ENCODE measurements at regions not wholly inside any gene's neighbourhood (a gene's known extent, or its start where the extent isn't known, plus 50 kb on each side); places are given as distances from the start of the nearest gene placed in this dataset.

DNA sequence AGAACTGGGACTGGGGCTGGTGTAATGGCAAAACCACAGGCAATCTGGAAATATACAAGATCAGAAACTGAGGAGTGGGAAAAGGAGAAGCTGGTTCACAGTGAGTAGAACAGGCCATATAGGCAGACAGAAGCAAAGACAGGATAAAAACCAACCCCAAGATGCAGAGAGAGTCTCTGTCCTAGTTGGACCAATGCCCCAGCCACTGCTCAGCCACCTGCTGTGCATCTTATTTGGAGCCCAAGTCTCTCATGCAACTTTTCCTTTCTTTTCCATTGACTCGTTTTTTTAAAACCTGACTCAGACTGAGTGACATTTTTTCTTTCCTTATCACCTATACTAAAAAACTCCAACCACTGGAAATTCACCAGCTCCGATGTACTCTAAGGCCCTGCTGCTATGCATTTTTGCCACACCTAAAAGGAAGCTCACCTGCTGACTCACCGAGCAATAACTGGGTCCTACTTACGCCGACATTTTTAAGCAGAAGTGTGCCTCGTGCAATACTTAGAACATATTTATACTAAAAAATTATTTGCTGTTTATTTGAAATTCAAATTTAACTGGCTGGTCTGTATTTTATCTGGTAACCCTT is 100.8 kb upstream of the XYLT1 start:
- H3K27ac Mint-ChIP-seq: no peak overlapping the region
- H3K4me3 Mint-ChIP-seq: no peak overlapping the region
- no peak for ATAC-seq
- H3K27me3 Mint-ChIP-seq: peaks cover 0 to 9% (median 2%) of the 10 kb centered on the region in 5 donors
- POLR2A ChIA-PET: no interaction called here
- no peak for DNase-seq
- no peaks in the 10 kb centered on the region for H3K9me3 Mint-ChIP-seq
- H3K36me3 Mint-ChIP-seq: peaks cover 0 to 5% (median 2%) of the 10 kb centered on the region in 3 donors
- H3K4me1 Mint-ChIP-seq: no peaks in the 10 kb centered on the region

DNA sequence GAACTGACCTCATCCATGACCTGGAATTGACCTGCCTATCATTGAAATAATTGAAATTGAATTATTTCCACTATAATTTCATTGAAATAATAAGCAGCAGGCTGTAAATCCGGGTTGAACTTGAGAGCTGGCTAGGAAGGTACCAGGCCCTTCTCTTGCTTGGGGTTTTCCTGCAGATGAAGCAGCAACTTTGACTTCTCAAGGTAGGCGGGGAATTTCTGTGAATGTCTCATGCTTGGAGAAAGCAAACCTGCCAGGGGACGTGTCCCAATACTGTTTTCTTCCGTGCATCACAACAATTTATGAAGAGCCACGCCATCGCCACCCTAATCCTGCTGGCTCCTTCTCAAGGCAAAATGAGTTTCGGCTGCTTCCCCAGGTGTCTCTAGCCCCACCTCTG is 97.5 kb upstream of the XYLT1 start:
- H3K4me3 Mint-ChIP-seq: no peak overlapping the region
- peaks cover 0 to 14% (median 8%) of the 10 kb centered on the region in 5 donors for H3K27me3 Mint-ChIP-seq
- POLR2A ChIA-PET: no interaction called here
- no peaks in the 10 kb centered on the region for H3K9me3 Mint-ChIP-seq
- ATAC-seq: no peak
- DNase-seq: no peak
- H3K36me3 Mint-ChIP-seq: peaks cover 0 to 5% (median 2%) of the 10 kb centered on the region in 3 donors
- H3K4me1 Mint-ChIP-seq: no peaks in the 10 kb centered on the region
- H3K27ac Mint-ChIP-seq: no peak overlapping the region

DNA sequence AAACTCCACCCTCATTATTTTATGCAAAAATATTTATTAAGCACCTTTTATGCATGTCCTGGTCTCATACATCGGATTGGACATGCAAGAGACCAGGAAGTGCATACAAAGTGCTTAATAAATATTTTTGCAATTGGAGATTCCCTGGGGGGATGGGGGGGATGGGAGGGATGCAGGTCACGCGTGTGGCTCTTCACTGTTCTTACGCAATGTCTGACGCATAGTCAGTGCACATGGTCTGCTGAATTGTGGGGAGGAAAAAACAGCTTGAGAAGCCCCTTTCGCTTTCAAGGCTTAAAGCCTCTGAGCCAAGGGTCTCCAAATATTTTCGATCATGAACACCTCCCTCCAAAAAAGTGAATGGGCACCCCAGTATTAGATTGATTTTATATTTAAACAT is 96.7 kb upstream of the XYLT1 start:
- H3K4me3 Mint-ChIP-seq: no peak overlapping the region
- H3K27me3 Mint-ChIP-seq: peaks cover 0 to 19% (median 8%) of the 10 kb centered on the region in 5 donors
- POLR2A ChIA-PET: no interaction called here
- peaks cover 0 to 5% (median 2%) of the 10 kb centered on the region in 3 donors for H3K36me3 Mint-ChIP-seq
- ATAC-seq: no peak
- H3K4me1 Mint-ChIP-seq: no peaks in the 10 kb centered on the region
- H3K9me3 Mint-ChIP-seq: no peaks in the 10 kb centered on the region
- no peak overlapping the region for H3K27ac Mint-ChIP-seq
- DNase-seq: no peak

DNA sequence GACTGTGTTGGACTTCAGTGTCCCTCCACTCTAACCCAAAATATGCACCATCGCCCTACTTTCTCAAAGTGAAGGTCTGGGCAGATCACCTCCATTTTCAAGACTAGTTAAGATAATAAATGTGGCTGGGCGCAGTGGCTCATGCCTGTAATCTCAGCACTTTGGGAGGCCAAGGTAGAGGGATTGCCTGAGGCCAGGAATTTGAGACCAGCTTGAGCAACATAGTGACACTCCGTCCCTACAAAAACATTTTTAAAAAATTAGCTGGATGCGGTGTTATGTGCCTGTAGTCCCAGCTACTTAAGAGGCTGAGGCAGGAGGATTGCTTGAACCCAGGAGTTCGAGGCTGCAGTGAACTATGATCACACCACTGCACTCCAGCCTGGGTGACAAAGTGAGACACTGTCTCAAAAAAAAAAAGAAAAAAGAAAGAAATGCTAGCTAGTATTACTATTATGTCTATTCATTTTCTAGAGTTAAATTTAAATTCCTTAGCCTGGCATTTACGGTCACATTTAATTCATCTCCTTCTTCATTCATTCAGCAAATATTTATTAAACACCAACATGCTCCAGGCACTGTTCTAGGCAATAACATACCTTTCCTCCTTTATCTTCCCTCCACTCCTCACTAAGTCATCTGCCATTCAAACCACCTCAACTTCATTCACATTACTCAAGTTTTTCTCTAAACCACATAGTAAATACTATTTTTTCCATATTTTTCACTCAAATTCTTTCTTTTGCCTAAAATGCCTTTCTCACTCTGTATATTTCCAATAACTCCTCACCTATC is 96.1 kb upstream of the XYLT1 start:
- ATAC-seq (no peak), DNase-seq (no peak)
- Mint-ChIP-seq H3K27ac (no peak overlapping the region), H3K9me3 (no peaks in the 10 kb centered on the region), H3K4me3 (no peak overlapping the region), H3K27me3 (peaks cover 3 to 16% (median 8%) of the 10 kb centered on the region in 5 donors), H3K4me1 (no peaks in the 10 kb centered on the region), H3K36me3 (peaks cover 0 to 5% (median 0%) of the 10 kb centered on the region in 3 donors)
- POLR2A ChIA-PET: no interaction called here

DNA sequence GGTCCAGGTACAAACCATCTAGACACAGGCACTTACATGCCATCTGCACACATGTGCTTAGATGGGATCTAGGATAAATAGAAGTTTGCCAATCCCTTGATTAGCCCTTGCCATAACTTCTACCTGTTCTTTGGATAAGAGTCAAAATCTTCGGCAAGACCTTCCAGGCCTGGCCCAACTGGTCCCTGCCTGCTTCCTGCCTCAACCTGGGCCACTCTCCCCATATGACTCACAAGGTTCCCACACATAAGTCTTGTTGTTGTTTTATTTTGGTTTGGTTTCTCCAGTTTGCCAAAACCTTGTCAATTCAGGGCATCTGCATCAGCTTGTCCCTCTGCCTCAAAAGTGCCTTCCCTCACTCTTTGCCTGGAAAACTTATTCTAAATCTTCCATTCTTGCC is 95.3 kb upstream of the XYLT1 start:
- no peak for DNase-seq
- Mint-ChIP-seq H3K4me3 (no peak overlapping the region), H3K27ac (no peak overlapping the region), H3K4me1 (no peaks in the 10 kb centered on the region), H3K36me3 (peaks cover 0 to 5% (median 0%) of the 10 kb centered on the region in 3 donors), H3K9me3 (no peaks in the 10 kb centered on the region), H3K27me3 (peaks cover 8 to 18% (median 10%) of the 10 kb centered on the region in 5 donors)
- POLR2A ChIA-PET: no interaction called here
- no peak for ATAC-seq

DNA sequence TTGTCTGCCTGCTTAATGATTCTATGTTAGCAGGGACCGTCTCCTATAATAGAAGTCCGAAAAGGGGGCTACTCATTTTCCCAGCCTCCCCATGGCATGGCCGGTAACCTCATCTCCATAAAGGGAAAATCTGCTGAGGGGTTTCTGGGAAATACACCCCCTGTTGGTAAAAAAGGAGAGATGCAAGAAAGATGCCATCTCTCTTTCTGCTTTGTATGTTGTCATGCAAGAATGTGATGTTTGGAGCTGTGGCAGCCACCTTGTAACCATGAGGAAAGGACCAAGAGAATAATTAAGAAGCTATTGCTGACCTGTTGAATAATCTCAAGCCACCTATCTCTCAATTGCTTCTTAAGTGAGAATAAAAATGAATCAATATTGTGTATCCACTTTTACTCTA is 94.8 kb upstream of the XYLT1 start:
- POLR2A ChIA-PET: no interaction called here
- H3K27ac Mint-ChIP-seq: no peak overlapping the region
- ATAC-seq: no peak
- H3K4me3 Mint-ChIP-seq: no peak overlapping the region
- H3K36me3 Mint-ChIP-seq: peaks cover 0 to 5% (median 0%) of the 10 kb centered on the region in 3 donors
- peaks cover 7 to 18% (median 10%) of the 10 kb centered on the region in 5 donors for H3K27me3 Mint-ChIP-seq
- no peak for DNase-seq
- H3K4me1 Mint-ChIP-seq: no peaks in the 10 kb centered on the region
- H3K9me3 Mint-ChIP-seq: no peaks in the 10 kb centered on the region

DNA sequence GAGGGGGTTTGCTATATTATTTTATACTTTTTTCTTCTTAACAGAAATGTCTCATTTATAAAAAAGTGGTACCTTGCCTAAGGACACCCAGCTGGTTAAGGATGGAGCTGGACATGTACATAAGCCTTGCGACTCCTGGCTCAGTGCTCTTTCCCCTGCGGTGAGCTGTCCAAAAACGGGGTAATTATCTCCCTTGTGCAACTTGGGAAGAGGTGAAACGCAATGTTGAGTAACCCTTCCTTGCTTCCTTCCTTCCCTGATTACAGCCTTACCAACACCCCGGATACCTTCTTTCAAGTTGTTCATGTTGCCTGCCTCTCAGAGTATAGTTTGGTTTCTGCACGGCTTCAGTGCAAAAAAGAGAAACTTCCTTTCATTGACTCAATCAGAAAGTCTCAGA is 94.1 kb upstream of the XYLT1 start:
- Mint-ChIP-seq H3K4me3 (no peak overlapping the region), H3K27me3 (peaks cover 7 to 17% (median 8%) of the 10 kb centered on the region in 5 donors), H3K27ac (no peak overlapping the region), H3K36me3 (peaks cover 0 to 5% (median 0%) of the 10 kb centered on the region in 3 donors), H3K4me1 (no peaks in the 10 kb centered on the region), H3K9me3 (no peaks in the 10 kb centered on the region)
- ATAC-seq (no peak), DNase-seq (no peak)
- POLR2A ChIA-PET: no interaction called here

DNA sequence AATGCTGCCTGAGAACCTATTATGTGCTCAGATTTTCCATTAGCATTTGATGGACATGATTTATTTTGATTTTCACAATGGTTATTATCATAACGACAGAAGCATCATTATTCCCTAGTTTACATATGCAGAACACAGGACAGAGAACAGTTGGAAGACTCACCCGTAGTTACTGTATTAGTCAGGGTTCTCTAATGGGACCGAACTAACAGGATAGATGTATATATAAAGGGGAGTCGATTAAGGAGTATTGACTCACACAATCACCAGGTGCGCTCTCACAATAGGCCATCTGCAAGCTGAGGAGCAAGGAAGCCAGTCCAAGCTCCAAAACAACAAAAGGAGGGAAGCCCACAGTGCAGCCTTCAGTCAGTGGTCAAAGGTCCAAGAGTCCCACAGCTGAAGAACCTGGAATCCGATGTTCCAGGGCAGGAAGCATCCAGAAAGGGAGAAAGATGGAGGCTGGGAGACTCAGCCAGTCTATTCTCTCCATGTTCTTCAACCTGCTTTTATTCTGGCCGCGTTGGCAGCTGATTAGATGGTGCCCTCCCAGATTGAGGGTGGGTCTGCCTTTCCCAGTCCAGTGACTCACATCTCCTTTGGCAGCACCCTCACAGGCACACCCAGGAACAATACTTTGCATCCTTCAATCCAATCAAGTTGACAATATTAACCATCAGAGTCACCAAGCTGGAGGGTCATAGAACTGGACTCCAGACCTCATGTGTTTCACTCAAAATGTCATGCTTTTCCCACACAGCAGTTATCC is 92.7 kb upstream of the XYLT1 start:
- peaks cover 0 to 5% (median 0%) of the 10 kb centered on the region in 3 donors for H3K36me3 Mint-ChIP-seq
- peaks cover 5 to 22% (median 8%) of the 10 kb centered on the region in 5 donors for H3K27me3 Mint-ChIP-seq
- no peak overlapping the region for H3K27ac Mint-ChIP-seq
- H3K4me1 Mint-ChIP-seq: no peaks in the 10 kb centered on the region
- no peak overlapping the region for H3K4me3 Mint-ChIP-seq
- POLR2A ChIA-PET: no interaction called here
- DNase-seq (no peak), ATAC-seq (no peak)
- no peaks in the 10 kb centered on the region for H3K9me3 Mint-ChIP-seq

DNA sequence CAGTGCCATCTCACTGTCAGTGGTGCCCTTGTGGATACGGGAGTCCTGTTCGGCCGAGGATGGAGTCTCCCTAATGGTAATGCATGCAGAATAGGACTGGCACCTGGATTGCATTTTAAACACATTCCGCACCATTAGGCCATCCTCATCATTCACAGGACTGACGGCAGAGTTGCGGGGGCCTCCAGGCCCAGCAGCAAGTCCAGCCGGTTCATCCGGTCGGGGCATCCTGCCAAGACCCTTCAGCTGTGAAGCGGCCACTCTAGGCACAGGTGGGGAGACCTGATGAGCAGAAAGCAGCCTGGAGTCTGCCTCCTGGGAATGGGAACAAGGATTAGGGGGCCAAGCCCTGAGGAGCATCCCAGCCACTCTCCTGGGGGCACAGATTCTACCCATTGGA is 90.3 kb upstream of the XYLT1 start:
- H3K4me3 Mint-ChIP-seq: no peak overlapping the region
- H3K4me1 Mint-ChIP-seq: peaks cover 0 to 1% (median 0%) of the 10 kb centered on the region in 4 donors
- ATAC-seq (no peak), DNase-seq (no peak)
- peaks cover 7 to 21% (median 8%) of the 10 kb centered on the region in 5 donors for H3K27me3 Mint-ChIP-seq
- POLR2A ChIA-PET: no interaction called here
- H3K9me3 Mint-ChIP-seq: no peaks in the 10 kb centered on the region
- H3K27ac Mint-ChIP-seq: no peak overlapping the region
- H3K36me3 Mint-ChIP-seq: no peaks in the 10 kb centered on the region

DNA sequence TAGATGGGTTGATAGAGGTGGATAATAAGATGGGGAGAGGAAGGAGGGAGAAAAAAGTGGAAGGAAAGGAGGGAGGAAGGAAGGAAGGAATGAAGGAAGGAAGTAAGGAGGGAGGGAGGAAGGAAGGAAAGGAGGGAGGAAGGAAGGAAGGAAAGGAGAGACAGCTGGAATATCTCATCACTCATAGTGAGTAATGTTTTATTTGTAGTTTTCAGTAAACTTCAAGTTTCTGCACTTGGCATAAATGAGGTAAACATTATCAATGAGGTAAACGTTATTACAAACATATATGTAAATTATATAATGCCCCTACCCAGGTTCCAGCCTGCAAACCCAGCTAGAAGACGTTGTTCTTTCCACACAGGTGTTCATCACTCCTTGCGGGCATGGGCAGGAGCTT is 89.8 kb upstream of the XYLT1 start:
- H3K27me3 Mint-ChIP-seq: peaks cover 8 to 21% (median 10%) of the 10 kb centered on the region in 5 donors
- ATAC-seq: no peak
- H3K4me3 Mint-ChIP-seq: no peak overlapping the region
- no peaks in the 10 kb centered on the region for H3K9me3 Mint-ChIP-seq
- POLR2A ChIA-PET: no interaction called here
- H3K4me1 Mint-ChIP-seq: peaks cover 0 to 1% (median 0%) of the 10 kb centered on the region in 4 donors
- H3K27ac Mint-ChIP-seq: no peak overlapping the region
- no peak for DNase-seq
- no peaks in the 10 kb centered on the region for H3K36me3 Mint-ChIP-seq

DNA sequence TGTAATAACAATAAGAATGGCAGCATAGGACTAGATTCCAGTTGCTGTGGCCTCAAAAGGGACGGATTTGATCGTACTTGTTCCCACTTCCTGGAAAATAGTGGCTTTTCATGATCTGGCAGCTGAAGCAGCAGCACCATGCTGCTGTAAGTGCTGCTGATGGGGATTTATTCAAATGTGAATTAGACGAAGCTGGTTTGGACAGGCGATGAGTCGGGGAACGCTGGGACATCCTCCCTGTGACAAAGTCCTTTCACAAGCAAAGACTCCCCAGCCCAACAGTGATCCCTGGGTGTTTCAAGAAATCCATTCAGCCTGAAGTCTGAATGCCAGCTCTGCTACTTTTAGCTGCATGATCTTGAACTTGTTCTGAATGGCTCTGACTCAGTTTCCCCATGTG is 88.6 kb upstream of the XYLT1 start:
- Mint-ChIP-seq H3K4me1 (peaks cover 0 to 1% (median 0%) of the 10 kb centered on the region in 4 donors), H3K4me3 (no peak overlapping the region)

DNA sequence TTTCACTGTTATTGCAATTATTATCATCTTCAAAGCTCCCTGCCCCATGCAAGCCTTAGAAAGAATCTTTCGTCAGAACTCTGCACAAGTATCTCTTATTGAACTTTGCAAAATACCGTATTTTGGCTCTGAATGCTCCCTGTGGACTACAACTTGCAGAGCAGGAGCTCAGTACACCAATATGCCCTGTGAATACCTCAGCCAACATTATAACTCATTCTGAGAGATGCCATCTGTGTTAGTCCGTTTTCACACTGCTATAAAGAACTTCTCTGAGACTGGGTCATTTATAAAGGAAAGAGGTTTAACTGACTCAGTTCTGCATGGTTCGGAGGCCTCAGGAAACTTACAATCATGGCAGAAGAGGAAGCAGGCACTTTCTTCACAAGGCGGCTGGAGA is 87.2 kb upstream of the XYLT1 start:
- peaks cover 5 to 26% (median 16%) of the 10 kb centered on the region in 5 donors for H3K27me3 Mint-ChIP-seq
- POLR2A ChIA-PET: interaction anchor here (0.6 kb wide), 1 partner anchor 221 kb away, joined by 3 read pairs; no protein-coding TSS in a partner anchor
- peaks cover 0 to 1% (median 0%) of the 10 kb centered on the region in 4 donors for H3K4me1 Mint-ChIP-seq
- H3K9me3 Mint-ChIP-seq: no peaks in the 10 kb centered on the region
- no peak overlapping the region for H3K27ac Mint-ChIP-seq
- ATAC-seq (no peak), DNase-seq (no peak)
- no peaks in the 10 kb centered on the region for H3K36me3 Mint-ChIP-seq
- no peak overlapping the region for H3K4me3 Mint-ChIP-seq

More for the DNA sequence above, 88.6 kb upstream of the XYLT1 start:
- no peak for DNase-seq
- no peaks in the 10 kb centered on the region for H3K36me3 Mint-ChIP-seq
- no peaks in the 10 kb centered on the region for H3K9me3 Mint-ChIP-seq
- no peak for ATAC-seq
- POLR2A ChIA-PET: no interaction called here
- H3K27ac Mint-ChIP-seq: no peak overlapping the region
- peaks cover 7 to 24% (median 19%) of the 10 kb centered on the region in 5 donors for H3K27me3 Mint-ChIP-seq

DNA sequence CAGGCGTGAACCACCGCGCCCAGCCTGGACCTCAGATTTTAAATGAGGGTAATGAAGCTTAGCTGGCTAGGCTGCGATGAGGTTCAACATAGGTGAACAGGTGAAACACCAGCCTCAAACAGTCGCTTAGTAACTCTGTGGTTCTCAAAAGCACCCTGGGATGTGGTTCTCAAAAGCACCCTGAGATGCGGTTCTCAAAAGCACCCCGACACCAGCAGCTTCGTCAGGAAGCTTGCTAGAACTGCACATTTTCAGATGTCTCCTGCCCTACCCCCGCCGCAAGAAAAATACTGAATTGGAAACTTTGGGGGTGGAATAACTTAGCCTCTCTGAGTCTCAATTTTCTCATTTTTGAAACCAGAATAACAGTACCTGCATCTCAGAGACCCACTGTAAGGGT is 86.7 kb upstream of the XYLT1 start:
- Mint-ChIP-seq H3K27ac (peak overlapping the region in 1 of 10 donors; percentile 57), H3K27me3 (peaks cover 5 to 26% (median 16%) of the 10 kb centered on the region in 5 donors), H3K9me3 (no peaks in the 10 kb centered on the region), H3K4me3 (no peak overlapping the region), H3K4me1 (peaks cover 0 to 1% (median 0%) of the 10 kb centered on the region in 4 donors), H3K36me3 (no peaks in the 10 kb centered on the region)
- ATAC-seq (peak; percentile 53 to 64), DNase-seq (peak in 3 of 10 donors; percentile 7 to 27 (median 20))
- POLR2A ChIA-PET: interaction anchor here (0.6 kb wide), 1 partner anchor 220 kb away, joined by 3 read pairs; no protein-coding TSS in a partner anchor

Data from naive thymus-derived CD8-positive, alpha-beta T cell (primary cell).